ENCODE measurements at regions not wholly inside any gene's neighbourhood (a gene's known extent, or its start where the extent isn't known, plus 50 kb on each side); places are given as distances from the start of the nearest gene placed in this dataset.

GRCh38 chr7:45987521-45988290, 66.6 kb upstream of the IGFBP3 start:
- no peak for DNase-seq

GRCh38 chr7:45986355-45987298, 65.6 kb upstream of the IGFBP3 start:
- no peak for DNase-seq

GRCh38 chr7:45985902-45986301, 64.8 kb upstream of the IGFBP3 start:
- no peak for DNase-seq

GRCh38 chr7:45984386-45985295, 63.6 kb upstream of the IGFBP3 start:
- no peak for DNase-seq

- no peak for DNase-seq
Measured at GRCh38 chr7:45983720-45984255, 62.7 kb upstream of the IGFBP3 start.

GRCh38 chr7:45982907-45983719, 62.0 kb upstream of the IGFBP3 start:
- DNase-seq, result no peak

GRCh38 chr7:45982132-45982531, 61.1 kb upstream of the IGFBP3 start:
- no peak for DNase-seq

GRCh38 chr7:45980973-45981372, 59.9 kb upstream of the IGFBP3 start:
- no peak for DNase-seq

GRCh38 chr7:45980181-45980905, 59.3 kb upstream of the IGFBP3 start:
- DNase-seq, result no peak

- no peak for DNase-seq
Measured at GRCh38 chr7:45979275-45980180, 58.5 kb upstream of the IGFBP3 start.

- DNase-seq, result no peak
Measured at GRCh38 chr7:45978731-45979211, 57.7 kb upstream of the IGFBP3 start.

- no peak for DNase-seq
Measured at GRCh38 chr7:45978010-45978681, 57.1 kb upstream of the IGFBP3 start.

GRCh38 chr7:45977256-45977780, 56.2 kb upstream of the IGFBP3 start:
- DNase-seq, result no peak

- DNase-seq, result no peak
Measured at GRCh38 chr7:45976485-45976856, 55.4 kb upstream of the IGFBP3 start.

GRCh38 chr7:45975847-45976484, 54.9 kb upstream of the IGFBP3 start:
- DNase-seq, result no peak

- DNase-seq, result no peak
Measured at GRCh38 chr7:45975367-45975766, 54.3 kb upstream of the IGFBP3 start.

GRCh38 chr7:45974540-45975360, 53.7 kb upstream of the IGFBP3 start:
- no peak for DNase-seq
